PC-3 (cell line): ENCODE measurements at regions not wholly inside any gene's neighbourhood (a gene's known extent, or its start where the extent isn't known, plus 50 kb on each side); places are given as distances from the start of the nearest gene placed in this dataset.

Experiments used
- EZH2 ChIP-seq: fragments of 300-600 bp; sonication (generic); IDR thresholded peaks from one replicate; pipeline ENCODE4 v1.6.1; 2017; ENCODE audit warnings: antibody characterized with exemption, mild to moderate bottlenecking, low read length; ENCODE audit not compliant: unreplicated experiment
- TF ChIP-seq, protein P1 (sequence below): fragments of 300-600 bp; sonication (generic); conservative IDR thresholded peaks from 2 replicates; pipeline ENCODE4 v1.5.1; 2017; ENCODE audit warnings: antibody characterized with exemption, low read depth, mild to moderate bottlenecking, low read length

DNA sequence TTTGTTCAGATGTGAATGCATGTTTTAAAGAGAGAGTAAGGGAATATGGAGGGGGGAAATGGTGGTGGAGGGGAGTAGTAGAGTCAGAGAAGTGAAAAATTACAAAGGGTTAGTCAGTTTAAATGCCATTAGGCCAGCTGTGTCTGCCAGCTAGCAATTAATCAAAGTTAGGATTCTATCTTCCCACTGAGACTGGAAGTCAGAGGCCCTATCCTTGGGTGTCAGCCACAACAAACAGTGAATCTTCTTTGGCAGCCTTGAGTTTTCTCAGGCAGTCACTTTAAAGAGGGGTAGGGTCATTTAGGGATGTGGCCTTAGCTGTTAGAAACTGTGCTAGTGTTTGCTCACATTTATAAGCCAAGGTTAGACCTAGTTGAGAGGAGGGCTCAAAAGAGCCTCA is 120.5 kb upstream of the BTBD3 start:
- TF ChIP-seq, protein P1, sequence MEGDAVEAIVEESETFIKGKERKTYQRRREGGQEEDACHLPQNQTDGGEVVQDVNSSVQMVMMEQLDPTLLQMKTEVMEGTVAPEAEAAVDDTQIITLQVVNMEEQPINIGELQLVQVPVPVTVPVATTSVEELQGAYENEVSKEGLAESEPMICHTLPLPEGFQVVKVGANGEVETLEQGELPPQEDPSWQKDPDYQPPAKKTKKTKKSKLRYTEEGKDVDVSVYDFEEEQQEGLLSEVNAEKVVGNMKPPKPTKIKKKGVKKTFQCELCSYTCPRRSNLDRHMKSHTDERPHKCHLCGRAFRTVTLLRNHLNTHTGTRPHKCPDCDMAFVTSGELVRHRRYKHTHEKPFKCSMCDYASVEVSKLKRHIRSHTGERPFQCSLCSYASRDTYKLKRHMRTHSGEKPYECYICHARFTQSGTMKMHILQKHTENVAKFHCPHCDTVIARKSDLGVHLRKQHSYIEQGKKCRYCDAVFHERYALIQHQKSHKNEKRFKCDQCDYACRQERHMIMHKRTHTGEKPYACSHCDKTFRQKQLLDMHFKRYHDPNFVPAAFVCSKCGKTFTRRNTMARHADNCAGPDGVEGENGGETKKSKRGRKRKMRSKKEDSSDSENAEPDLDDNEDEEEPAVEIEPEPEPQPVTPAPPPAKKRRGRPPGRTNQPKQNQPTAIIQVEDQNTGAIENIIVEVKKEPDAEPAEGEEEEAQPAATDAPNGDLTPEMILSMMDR: no peak
- no peak for TF ChIP-seq EZH2
